ENCODE measurements at regions not wholly inside any gene's neighbourhood (a gene's known extent, or its start where the extent isn't known, plus 50 kb on each side); places are given as distances from the start of the nearest gene placed in this dataset.

- Histone ChIP-seq H3K14ac (ENCODE audit: low read length) (no peak overlapping the region), H3K79me1 (ENCODE audit: low read depth, low read length) (no peaks in the 10 kb centered on the region), H3K9ac (ENCODE audit: low read depth, low read length, poor library complexity) (no peak overlapping the region), H2BK12ac (ENCODE audit: low read length) (no peak overlapping the region), H3K4me3 (ENCODE audit: low read length in 2 of 2) (no peak overlapping the region), H3K36me3 (replicated peaks in 1 of 2; ENCODE audit: control insufficient read depth in 2 of 2, insufficient read depth in 2 of 2, low read length in 2 of 2) (no peaks in the 10 kb centered on the region), H4K91ac (ENCODE audit: low read depth, low read length, poor library complexity) (no peak overlapping the region), H2AK5ac (ENCODE audit: low read depth, low read length) (no peak overlapping the region), H4K8ac (ENCODE audit: low read depth, low read length) (no peak overlapping the region), H2BK120ac (ENCODE audit: low read depth, low read length) (no peak overlapping the region), H2BK5ac (ENCODE audit: low read length) (no peak overlapping the region), H3K9me3 (replicated peaks in 1 of 2; ENCODE audit: control insufficient read depth in 2 of 2, insufficient read depth in 1 of 2, low read depth in 1 of 2, low read length in 2 of 2) (no peaks in the 10 kb centered on the region), H3K23ac (ENCODE audit: low read depth, low read length, poor library complexity) (no peak overlapping the region), H3K4ac (ENCODE audit: low read length) (no peak overlapping the region), H3K27ac (replicated peaks; ENCODE audit: low read length) (no peak overlapping the region), H3K4me1 (ENCODE audit: control insufficient read depth in 2 of 2, insufficient read depth in 1 of 2, low read depth in 1 of 2, low read length in 2 of 2) (no peaks in the 10 kb centered on the region), H2BK15ac (ENCODE audit: low read length) (no peak overlapping the region), H2AFZ (ENCODE audit: low read length) (no peak overlapping the region), H3K4me2 (ENCODE audit: insufficient read depth, low read length, poor library complexity, severe bottlenecking) (no peak overlapping the region), H3K18ac (ENCODE audit: low read length) (no peak overlapping the region), H3K27me3 (ENCODE audit: control insufficient read depth in 3 of 3, insufficient read depth in 3 of 3, low read depth in 1 of 3, low read length in 3 of 3) (no peaks in the 10 kb centered on the region)
- DNase-seq (ENCODE audit: low spot score) = no peak
- no CpG with 5 or more reads among the region's 2 CpGs for WGBS, 2 donors (ENCODE audit: extremely low coverage in 2 of 2, insufficient read length in 2 of 2, insufficient replicate concordance in 1 of 2)
Observed at GRCh38 chr1:63022319-63022718, 238.4 kb downstream of the ATG4C start.

DNA sequence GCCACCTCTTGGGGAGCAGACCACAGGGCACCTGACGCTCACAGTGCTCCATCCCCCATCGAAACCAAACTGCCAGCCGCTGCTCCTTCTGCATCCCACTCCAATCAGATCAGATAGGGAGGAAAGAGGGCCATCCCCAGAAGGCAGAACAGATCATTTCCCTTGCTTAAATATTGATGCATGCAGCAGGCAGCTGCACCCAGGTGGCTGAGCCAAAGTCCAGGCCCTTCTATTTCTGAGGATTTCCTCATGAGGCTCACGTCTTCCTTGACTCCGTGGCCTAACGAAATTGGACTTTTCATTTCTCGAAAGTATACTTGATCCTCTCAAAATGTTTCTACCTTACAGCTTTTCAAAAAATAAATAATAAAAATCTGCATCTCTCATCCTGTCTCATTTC lies 239.2 kb downstream of the ATG4C start:
- Histone ChIP-seq H2AFZ (ENCODE audit: low read length) (no peak overlapping the region), H3K23ac (ENCODE audit: low read depth, low read length, poor library complexity) (no peak overlapping the region), H4K8ac (ENCODE audit: low read depth, low read length) (no peak overlapping the region), H3K4me2 (ENCODE audit: insufficient read depth, low read length, poor library complexity, severe bottlenecking) (no peak overlapping the region), H3K27me3 (ENCODE audit: control insufficient read depth in 3 of 3, insufficient read depth in 3 of 3, low read depth in 1 of 3, low read length in 3 of 3) (no peaks in the 10 kb centered on the region), H2BK15ac (ENCODE audit: low read length) (no peak overlapping the region), H2BK120ac (ENCODE audit: low read depth, low read length) (no peak overlapping the region), H2BK12ac (ENCODE audit: low read length) (no peak overlapping the region), H3K4me1 (ENCODE audit: control insufficient read depth in 2 of 2, insufficient read depth in 1 of 2, low read depth in 1 of 2, low read length in 2 of 2) (no peaks in the 10 kb centered on the region), H3K18ac (ENCODE audit: low read length) (no peak overlapping the region), H2AK5ac (ENCODE audit: low read depth, low read length) (no peak overlapping the region), H3K4me3 (ENCODE audit: low read length in 2 of 2) (no peak overlapping the region), H3K14ac (ENCODE audit: low read length) (no peak overlapping the region), H3K9ac (ENCODE audit: low read depth, low read length, poor library complexity) (no peak overlapping the region), H4K91ac (ENCODE audit: low read depth, low read length, poor library complexity) (no peak overlapping the region), H3K4ac (ENCODE audit: low read length) (no peak overlapping the region), H3K9me3 (replicated peaks in 1 of 2; ENCODE audit: control insufficient read depth in 2 of 2, insufficient read depth in 1 of 2, low read depth in 1 of 2, low read length in 2 of 2) (no peaks in the 10 kb centered on the region), H3K27ac (replicated peaks; ENCODE audit: low read length) (no peak overlapping the region), H3K79me1 (ENCODE audit: low read depth, low read length) (no peaks in the 10 kb centered on the region), H2BK5ac (ENCODE audit: low read length) (no peak overlapping the region), H3K36me3 (replicated peaks in 1 of 2; ENCODE audit: control insufficient read depth in 2 of 2, insufficient read depth in 2 of 2, low read length in 2 of 2) (no peaks in the 10 kb centered on the region)
- no CpG with 5 or more reads among the region's 7 CpGs for WGBS, 2 donors (ENCODE audit: extremely low coverage in 2 of 2, insufficient read length in 2 of 2, insufficient replicate concordance in 1 of 2)
- DNase-seq (ENCODE audit: low spot score) = no peak

GRCh38 chr1:63023637-63024036 lies 239.7 kb downstream of the ATG4C start:
- Histone ChIP-seq H3K23ac (ENCODE audit: low read depth, low read length, poor library complexity) (no peak overlapping the region), H2AFZ (ENCODE audit: low read length) (no peak overlapping the region), H3K4ac (ENCODE audit: low read length) (no peak overlapping the region), H2BK5ac (ENCODE audit: low read length) (no peak overlapping the region), H2AK5ac (ENCODE audit: low read depth, low read length) (no peak overlapping the region), H3K9ac (ENCODE audit: low read depth, low read length, poor library complexity) (no peak overlapping the region), H3K79me1 (ENCODE audit: low read depth, low read length) (no peaks in the 10 kb centered on the region), H2BK120ac (ENCODE audit: low read depth, low read length) (no peak overlapping the region), H4K91ac (ENCODE audit: low read depth, low read length, poor library complexity) (no peak overlapping the region), H3K14ac (ENCODE audit: low read length) (no peak overlapping the region), H3K4me3 (ENCODE audit: low read length in 2 of 2) (no peak overlapping the region), H3K27ac (replicated peaks; ENCODE audit: low read length) (no peak overlapping the region), H3K18ac (ENCODE audit: low read length) (no peak overlapping the region), H2BK12ac (ENCODE audit: low read length) (no peak overlapping the region), H3K27me3 (ENCODE audit: control insufficient read depth in 3 of 3, insufficient read depth in 3 of 3, low read depth in 1 of 3, low read length in 3 of 3) (no peaks in the 10 kb centered on the region), H2BK15ac (ENCODE audit: low read length) (no peak overlapping the region), H3K9me3 (replicated peaks in 1 of 2; ENCODE audit: control insufficient read depth in 2 of 2, insufficient read depth in 1 of 2, low read depth in 1 of 2, low read length in 2 of 2) (no peaks in the 10 kb centered on the region), H3K4me1 (ENCODE audit: control insufficient read depth in 2 of 2, insufficient read depth in 1 of 2, low read depth in 1 of 2, low read length in 2 of 2) (peaks cover 0 to 2% of the 10 kb centered on the region in 2 donors), H4K8ac (ENCODE audit: low read depth, low read length) (no peak overlapping the region), H3K4me2 (ENCODE audit: insufficient read depth, low read length, poor library complexity, severe bottlenecking) (no peak overlapping the region), H3K36me3 (replicated peaks in 1 of 2; ENCODE audit: control insufficient read depth in 2 of 2, insufficient read depth in 2 of 2, low read length in 2 of 2) (no peaks in the 10 kb centered on the region)
- WGBS, 2 donors (ENCODE audit: extremely low coverage in 2 of 2, insufficient read length in 2 of 2, insufficient replicate concordance in 1 of 2) = no CpG with 5 or more reads among the region's 1 CpG
- no peak for DNase-seq (ENCODE audit: low spot score)

- Histone ChIP-seq H4K8ac (ENCODE audit: low read depth, low read length) (no peak overlapping the region), H4K91ac (ENCODE audit: low read depth, low read length, poor library complexity) (no peak overlapping the region), H2AK5ac (ENCODE audit: low read depth, low read length) (no peak overlapping the region), H3K27ac (replicated peaks; ENCODE audit: low read length) (no peak overlapping the region), H2BK120ac (ENCODE audit: low read depth, low read length) (no peak overlapping the region), H3K79me1 (ENCODE audit: low read depth, low read length) (no peaks in the 10 kb centered on the region), H3K4me2 (ENCODE audit: insufficient read depth, low read length, poor library complexity, severe bottlenecking) (no peak overlapping the region), H3K18ac (ENCODE audit: low read length) (no peak overlapping the region), H3K27me3 (ENCODE audit: control insufficient read depth in 3 of 3, insufficient read depth in 3 of 3, low read depth in 1 of 3, low read length in 3 of 3) (no peaks in the 10 kb centered on the region), H2BK15ac (ENCODE audit: low read length) (no peak overlapping the region), H3K14ac (ENCODE audit: low read length) (no peak overlapping the region), H3K9ac (ENCODE audit: low read depth, low read length, poor library complexity) (no peak overlapping the region), H3K36me3 (replicated peaks in 1 of 2; ENCODE audit: control insufficient read depth in 2 of 2, insufficient read depth in 2 of 2, low read length in 2 of 2) (no peaks in the 10 kb centered on the region), H3K4ac (ENCODE audit: low read length) (no peak overlapping the region), H2AFZ (ENCODE audit: low read length) (no peak overlapping the region), H3K23ac (ENCODE audit: low read depth, low read length, poor library complexity) (no peak overlapping the region), H2BK5ac (ENCODE audit: low read length) (no peak overlapping the region), H2BK12ac (ENCODE audit: low read length) (no peak overlapping the region), H3K9me3 (replicated peaks in 1 of 2; ENCODE audit: control insufficient read depth in 2 of 2, insufficient read depth in 1 of 2, low read depth in 1 of 2, low read length in 2 of 2) (no peaks in the 10 kb centered on the region), H3K4me3 (ENCODE audit: low read length in 2 of 2) (no peak overlapping the region), H3K4me1 (ENCODE audit: control insufficient read depth in 2 of 2, insufficient read depth in 1 of 2, low read depth in 1 of 2, low read length in 2 of 2) (peaks cover 0 to 2% of the 10 kb centered on the region in 2 donors)
- DNase-seq (ENCODE audit: low spot score) = no peak
- no CpG with 5 or more reads among the region's 1 CpG for WGBS, 2 donors (ENCODE audit: extremely low coverage in 2 of 2, insufficient read length in 2 of 2, insufficient replicate concordance in 1 of 2)
Observed at GRCh38 chr1:63024132-63024531, 240.2 kb downstream of the ATG4C start.

All from neuronal stem cell (in vitro differentiated cells).